GM21723 (cell line): ENCODE measurements at regions not wholly inside any gene's neighbourhood (a gene's known extent, or its start where the extent isn't known, plus 50 kb on each side); places are given as distances from the start of the nearest gene placed in this dataset.
"Not testable (repeated sequence)": the region's sequence is repeated elsewhere in the genome, so short reads cannot be mapped to it uniquely, and the experiment has no call there.

Source experiments
- ATAC-seq: cut with Tn5 transposase; IDR thresholded peaks from one replicate; pipeline ENCODE4 v1.9.1; 2021; ENCODE audit warnings: mild to moderate bottlenecking, moderate library complexity; ENCODE audit not compliant: unreplicated experiment

DNA sequence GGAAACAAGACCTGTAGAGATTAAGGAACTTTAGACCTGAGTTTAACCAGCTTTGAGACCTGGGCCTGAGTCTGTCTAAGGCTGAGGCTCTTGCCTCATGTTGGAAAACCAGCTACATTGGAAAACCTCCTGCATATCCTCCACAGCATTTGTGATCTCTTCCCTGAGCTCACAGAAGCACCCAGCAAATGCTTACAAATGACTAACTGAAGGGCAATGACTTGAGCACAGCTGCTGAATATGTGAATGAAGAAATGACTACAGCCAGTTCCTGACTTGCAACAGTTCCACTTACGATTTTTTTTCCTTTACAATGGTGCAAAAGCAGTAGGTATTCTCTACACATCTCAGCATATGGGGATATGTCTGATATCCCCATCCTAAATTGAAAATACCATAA is 112.4 kb upstream of the RREB1 start:
- no peak for ATAC-seq

DNA sequence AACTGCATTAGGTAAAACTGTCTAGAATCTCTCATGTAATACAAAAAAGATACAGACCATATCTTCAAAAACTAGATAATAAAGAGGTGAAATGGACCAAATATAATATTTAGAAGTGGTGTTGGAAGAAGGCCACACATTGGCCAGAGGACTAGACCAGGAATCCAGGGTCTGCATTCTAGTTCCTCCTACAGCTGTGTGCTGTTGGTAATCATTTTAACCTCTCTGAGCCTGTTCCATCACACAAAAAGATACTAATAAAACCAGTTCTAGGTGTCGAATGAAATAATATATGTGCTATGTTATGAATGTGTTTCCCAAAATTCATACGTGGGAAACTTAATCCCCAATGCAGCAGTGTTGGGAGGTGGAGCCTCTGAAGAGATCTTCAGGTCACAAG is 111.6 kb upstream of the RREB1 start:
- no peak for ATAC-seq

DNA sequence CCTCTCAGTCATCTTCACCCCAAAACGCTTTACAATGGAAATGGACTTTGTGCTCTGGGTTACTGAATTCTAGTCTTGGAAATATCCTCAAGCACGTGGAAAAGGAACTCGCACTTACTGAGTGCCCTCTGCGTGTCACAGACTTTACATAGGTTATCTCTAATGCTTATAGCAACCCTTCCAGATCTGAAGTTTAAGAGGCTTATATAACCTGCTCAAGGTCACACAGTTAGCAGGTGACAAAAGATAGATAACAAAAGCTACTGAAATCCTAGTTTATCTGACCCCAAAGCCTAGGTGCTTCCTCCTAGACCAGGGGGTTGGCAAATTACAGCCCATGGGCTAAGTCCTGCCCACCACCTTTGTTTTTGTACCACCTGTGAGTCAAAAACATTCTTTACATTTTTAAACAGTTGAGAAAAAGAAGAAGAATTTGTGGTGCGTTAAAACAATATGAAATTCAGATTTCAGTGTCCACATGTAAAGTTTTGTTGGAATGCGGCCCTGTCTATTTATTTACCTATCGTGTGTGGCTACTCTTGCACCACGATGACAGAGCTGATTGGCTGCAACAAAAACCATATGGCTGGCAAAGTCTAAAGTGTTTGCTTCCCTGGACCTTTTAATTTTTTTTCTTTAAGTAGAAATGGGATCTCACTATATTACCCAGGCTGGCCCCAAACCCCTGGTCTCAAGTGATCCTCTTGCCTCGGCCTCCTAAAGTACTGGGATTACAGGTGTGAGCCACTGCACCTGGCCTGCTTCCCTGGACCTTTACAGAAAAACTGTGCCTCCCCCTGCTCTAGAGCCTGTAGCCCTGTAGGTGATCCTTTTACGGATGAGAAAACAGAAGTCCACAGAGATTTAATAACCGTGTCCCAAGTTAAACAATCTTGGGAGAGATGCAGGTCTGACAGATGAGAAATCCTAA is 110.2 kb upstream of the RREB1 start:
- no peak for ATAC-seq

DNA sequence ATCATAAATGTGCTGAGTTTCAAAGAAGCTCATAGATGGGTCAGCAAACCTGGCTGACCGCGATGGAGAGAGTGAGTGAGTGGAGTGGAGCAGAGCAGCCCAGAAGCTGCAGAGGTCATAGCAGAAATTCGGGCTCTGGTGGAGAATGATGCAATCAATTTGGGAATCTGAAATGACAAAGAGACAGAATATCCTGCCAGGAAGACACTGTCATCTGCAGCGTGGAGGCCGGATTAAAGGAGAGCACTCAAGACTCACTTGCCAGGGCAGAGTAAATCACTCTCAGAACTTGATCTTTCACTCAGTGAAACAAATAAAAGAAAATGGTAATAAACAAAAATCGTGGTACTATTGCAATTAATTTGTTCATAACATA is 109.6 kb upstream of the RREB1 start:
- ATAC-seq = no peak

GRCh38 chr6:7000825-7001777 is 106.7 kb upstream of the RREB1 start:
- ATAC-seq = no peak

DNA sequence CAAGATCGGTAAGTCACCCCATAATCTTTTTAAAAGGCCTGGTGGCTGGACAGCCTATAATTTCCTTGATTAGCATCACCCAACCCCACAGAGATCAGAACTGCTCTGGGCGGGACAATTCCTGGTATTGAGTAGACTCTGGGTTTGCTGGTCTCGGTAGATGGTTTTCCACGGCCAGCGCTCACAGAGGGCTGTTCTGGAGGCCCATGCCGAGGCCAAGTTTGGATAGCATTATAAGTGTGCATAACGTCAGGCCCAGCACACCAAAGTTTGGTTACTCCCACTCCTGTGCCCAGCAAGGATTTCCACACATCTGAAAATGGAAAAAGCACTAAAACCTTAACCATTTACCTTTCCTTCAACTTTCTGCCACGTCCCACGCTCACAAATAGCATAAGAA is 104.7 kb upstream of the RREB1 start:
- no peak for ATAC-seq

DNA sequence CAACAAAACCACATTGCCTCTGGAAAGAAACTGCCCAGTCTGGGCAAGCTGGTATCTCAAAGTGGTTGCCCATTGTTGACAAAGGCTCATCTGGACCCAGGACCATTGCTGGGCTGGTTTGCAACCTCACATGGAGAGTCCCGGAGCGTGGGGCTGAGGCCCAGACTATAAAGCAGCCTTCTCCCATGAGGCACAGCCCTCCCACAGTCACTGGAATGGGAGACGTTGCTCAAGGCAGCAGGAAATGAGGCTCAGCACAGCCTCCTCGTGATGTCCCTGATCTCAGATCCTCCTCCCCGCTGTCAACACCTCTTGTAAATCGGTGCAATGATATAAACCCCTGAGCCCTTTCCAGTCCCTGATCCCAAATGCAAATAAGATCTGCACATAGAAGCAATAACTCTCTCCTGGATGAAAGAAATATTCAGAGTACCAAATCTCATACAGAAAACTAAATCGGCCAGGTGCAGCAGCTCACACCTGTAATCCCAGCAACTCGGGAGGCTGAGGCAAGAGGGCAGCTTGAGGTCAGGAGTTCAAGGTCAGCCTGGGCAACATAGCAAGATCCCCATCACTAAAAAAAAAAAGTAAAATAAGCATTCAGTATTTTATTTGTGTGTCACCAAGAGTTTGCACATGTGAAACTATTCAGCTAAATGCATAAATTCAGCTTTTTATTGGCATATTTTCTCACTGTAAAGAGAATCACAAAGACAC is 103.0 kb upstream of the RREB1 start:
- ATAC-seq = no peak

DNA sequence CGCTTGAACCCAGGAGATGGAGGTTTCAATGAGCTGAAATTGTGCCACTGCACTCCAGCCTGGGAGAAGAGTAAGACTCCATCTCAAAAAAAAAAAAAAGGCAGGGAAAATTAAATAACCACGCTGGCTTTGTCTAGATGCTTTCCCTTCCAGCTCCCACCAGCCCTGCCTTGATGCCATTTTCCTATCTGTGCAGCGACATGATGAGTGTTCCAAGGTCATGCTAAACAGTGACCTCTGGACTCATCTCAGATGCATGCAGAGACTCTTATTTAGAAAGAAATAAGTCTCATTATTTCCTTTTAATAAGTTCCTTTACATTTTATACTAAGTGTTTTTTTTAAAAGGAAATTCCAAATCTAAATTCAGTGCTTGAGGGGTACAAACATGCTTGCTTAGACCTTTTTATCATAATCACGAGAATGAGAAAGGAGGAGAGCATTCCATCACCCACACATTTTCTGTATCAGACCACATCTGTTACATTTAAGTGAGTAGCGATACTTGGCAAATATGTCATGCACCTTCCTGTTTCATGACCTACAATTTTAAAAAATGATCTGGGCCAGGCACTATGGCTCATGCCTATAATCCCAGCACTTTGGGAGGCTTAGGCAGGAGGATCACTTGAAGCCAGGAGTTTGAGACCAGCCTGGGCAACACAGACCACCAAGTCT is 101.1 kb upstream of the RREB1 start:
- ATAC-seq = no peak

DNA sequence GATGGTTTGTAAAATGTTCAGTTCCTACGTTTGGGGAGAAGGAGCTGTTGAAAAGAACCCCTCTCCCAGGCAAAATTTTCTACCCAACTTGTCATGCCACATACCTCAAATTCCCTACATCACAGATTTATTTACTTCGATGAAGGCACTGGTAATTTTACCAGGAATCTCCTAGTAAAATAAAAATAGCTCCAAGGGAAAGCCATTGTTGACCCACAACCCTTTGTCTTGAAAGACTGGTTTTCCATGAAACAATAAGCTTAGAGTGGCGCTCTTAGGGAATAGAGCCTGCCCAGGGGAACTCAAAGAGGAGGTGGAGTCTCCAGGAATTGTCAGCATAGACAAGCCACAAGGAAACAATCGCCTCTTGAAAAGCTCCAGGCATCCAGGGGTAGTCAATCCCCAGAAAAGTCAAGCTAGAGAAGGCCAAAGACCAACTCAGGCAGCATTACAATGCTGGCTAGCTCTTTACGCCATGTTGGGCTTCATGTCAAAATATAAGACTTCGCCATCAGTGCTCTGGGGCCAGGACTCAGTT is 99.2 kb upstream of the RREB1 start:
- no peak for ATAC-seq

GRCh38 chr6:7016226-7016625 is 91.5 kb upstream of the RREB1 start:
- no peak for ATAC-seq

DNA sequence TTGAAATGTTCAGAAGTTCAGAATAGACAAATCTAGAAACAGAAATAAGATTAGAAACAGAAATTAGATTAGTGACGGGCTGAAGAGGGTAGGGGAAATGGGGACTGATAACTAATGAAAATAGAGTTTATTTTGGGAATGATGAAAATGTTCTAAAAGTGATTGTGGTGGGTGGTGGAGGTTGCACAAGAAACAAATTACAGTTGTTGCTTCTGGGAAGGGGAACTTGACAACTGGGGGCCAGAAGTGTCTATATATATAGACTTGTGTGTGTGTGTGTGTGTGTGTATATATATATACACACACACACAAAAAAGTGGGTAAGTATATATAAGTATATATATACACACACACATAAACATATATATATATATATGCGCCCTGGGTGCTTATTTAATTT is 86.5 kb upstream of the RREB1 start:
- ATAC-seq = no peak

- ATAC-seq = no peak
Measured at GRCh38 chr6:7025861-7026260, 81.9 kb upstream of the RREB1 start.

DNA sequence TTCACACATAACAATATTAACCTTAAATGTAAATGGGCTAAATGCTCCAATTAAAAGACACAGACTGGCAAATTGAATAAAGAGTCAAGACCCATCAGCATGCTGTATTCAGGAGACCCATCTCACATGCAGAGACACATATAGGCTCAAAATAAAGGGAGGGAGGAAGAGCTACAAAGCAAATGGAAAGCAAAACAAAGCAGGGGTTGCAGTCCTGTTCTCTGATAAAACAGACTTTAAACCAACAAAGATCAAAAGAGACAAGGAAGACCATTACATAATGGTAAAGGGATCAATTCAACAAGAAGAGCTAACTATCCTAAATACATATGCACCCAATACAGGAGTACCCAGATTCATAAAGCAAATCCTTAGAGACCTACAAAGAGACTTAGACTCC is 78.8 kb upstream of the RREB1 start:
- ATAC-seq = not testable (repeated sequence)

DNA sequence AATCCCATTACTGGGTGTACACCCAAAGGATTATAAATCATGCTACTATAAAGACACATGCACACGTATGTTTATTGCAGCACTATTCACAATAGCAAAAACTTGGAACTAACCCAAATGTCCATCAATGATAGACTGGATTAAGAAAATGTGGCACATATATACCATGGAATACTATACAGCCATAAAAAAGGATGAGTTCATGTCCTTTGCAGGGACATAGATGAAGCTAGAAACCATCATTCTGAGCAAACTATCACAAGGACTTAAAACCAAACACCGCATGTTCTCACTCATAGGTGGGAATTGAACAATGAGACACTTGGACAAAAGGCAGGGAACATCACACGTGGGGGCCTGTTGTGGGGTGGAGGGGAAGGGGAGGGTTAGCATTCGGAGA is 76.8 kb upstream of the RREB1 start:
- ATAC-seq = not testable (repeated sequence)

DNA sequence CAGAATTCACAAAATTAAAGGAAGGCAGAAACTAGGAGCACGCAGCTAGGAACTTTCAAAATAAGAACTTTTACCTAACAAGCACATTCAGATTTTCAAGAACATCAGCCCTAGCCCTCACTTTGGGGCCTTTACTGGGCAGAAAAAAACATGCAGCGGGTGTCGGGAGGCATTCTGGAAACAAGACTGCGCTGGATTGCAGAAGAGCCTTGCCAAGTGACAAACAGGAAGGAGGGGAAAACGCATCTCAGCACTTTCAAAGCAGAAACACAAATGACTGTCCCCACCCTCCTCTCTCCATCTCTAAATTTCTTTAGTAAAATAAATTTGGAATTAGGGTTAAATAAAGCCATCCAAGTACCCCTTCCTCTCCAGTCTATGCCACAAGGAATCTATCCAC is 74.6 kb upstream of the RREB1 start:
- ATAC-seq = no peak

GRCh38 chr6:7034055-7034454 is 73.7 kb upstream of the RREB1 start:
- no peak for ATAC-seq

DNA sequence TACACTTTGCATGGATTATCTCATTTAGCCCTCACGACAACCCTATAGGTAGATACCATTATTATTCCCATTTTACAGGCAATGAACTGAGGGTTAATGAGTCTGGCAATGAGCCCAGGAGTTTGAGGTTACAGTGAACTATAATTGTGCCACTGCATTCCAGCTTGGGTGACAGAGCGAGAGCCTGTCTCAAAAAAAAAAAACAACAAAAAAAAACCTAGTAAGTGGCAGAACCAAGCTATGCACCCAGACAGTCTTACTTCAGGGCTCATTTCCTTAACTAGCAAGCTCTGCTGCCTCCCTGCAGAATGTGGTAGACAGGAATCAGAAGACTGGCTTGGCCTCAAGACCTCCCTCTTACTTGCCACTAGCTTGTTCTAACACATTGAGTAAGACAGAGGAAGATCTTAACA is 71.9 kb upstream of the RREB1 start:
- ATAC-seq = no peak

DNA sequence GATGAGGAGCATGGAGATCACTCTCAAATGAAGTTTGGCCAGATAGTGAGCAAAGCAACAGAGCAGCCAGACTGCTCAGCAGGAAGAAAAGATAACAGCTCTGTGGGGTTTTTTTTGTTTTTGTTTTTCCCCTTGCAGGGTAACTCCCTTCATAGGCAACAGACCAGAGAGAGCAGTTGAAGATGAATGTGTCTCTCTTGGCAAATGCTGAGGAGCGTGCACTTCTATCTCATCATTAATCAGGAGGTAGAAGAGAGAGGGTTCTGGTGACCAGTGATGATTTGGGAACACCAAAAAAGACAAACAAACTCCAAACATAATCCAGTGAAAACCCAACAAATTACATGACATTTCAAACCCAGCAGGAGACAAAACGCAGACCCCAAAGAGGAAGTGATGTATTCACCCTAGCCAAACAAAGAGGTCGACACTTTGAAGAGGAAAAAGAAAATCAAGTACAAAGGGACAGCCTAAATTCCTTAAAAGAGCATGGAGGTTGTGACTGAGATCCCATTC is 66.2 kb upstream of the RREB1 start:
- no peak for ATAC-seq

GRCh38 chr6:7042056-7042653 is 65.6 kb upstream of the RREB1 start:
- no peak for ATAC-seq
